ENCODE measurements at regions not wholly inside any gene's neighbourhood (a gene's known extent, or its start where the extent isn't known, plus 50 kb on each side); places are given as distances from the start of the nearest gene placed in this dataset.

DNA sequence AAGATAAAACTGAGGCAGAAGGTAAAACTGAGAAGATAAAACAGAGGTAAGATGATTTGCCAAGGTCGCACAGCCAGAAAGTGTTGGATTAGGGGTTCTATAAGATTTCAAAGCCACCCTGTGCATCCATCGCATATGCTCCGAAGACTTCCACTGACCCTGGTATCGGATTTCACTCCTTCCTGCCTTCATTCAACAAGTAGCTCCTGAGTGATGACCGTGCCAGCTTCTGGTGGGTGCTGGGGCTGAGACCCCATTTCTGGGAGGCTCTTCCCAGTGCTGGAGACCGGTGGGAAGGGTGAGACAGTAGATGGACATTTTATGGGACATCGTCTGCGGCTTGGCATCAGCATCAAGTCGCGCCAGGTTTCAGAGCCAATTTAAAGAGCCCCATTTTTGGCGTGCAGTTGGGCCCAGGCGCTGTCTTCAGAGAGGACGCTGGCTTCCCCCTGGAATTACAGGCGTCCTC, 53.7 kb upstream of the DAB2IP start:
- 25 to 35% methylated on average over 12 to 14 of the region's 14 CpGs for WGBS, 2 experiments (ENCODE audit: low coverage in 1 of 2, low lambda C conversion rate in 2 of 2, missing lambda C conversion rate in 2 of 2)
- H2AFZ ChIP-seq = peak overlapping the region; percentile 74
- H3K9ac ChIP-seq = no peak overlapping the region

DNA sequence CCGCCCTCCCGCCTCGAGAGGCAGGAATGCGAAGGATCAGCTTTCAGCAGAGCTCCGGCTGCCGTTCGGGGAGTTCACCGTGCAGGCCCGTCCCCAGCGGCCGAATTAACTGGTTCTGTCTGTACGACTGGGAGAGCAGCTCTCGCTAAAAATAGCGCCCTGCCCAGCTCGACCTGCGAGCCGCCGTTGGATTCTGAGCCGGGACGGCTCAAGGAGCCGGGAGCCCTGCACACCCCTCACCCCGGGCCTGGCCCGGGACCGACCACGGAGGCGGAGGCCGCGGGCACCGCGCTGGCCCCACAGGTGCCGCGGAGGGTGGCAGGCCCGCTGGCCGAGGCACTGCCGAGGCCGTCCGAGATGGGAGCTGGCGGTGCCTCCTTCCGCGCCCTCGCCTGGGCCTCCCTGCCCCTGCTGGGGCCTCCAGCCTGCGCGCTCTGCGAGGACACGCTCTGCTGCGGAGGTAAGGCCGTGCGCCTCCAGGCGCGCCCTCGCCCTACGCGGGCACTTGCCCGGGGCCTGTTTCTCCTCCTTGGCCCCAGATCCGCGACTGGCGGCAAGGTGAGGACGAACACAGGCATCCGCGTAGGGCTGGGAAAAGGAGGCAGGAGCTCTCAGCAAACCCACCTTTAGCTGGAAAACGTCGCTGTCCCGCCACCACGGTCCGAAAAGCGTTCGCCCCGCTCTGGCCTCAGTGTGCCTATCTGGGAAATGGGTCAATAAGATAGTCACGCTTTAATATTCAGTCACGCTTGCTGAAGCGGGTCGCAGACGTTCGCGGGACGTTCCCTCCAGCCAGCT, 53.1 kb upstream of the DAB2IP start:
- Histone ChIP-seq H3K9ac (no peak overlapping the region), H3K27ac (no peak overlapping the region), H3K9me3 (ENCODE audit: low read depth) (no peaks in the 10 kb centered on the region), H3K27me3 (replicated peaks; ENCODE audit: insufficient read depth) (peaks cover 10% of the 10 kb centered on the region; the same call in 1 of the 2 replicates), H3K36me3 (ENCODE audit: low read depth) (no peaks in the 10 kb centered on the region), H3K4me1 (ENCODE audit: insufficient read depth) (peaks cover 3% of the 10 kb centered on the region; the same call in 1 of the 2 replicates), H2AFZ (peak overlapping the region; percentile 74), H3K4me2 (ENCODE audit: unreplicated experiment) (peak overlapping the region; percentile 69), H3K9me2 (ENCODE audit: insufficient read depth) (no peaks in the 10 kb centered on the region), H3K4me3 (peak overlapping the region; percentile 73), H3K79me2 (ENCODE audit: insufficient read depth) (no peaks in the 10 kb centered on the region), H3F3A (ENCODE audit: insufficient read depth) (peaks cover 20% of the 10 kb centered on the region), H4K20me1 (ENCODE audit: insufficient read depth) (no peaks in the 10 kb centered on the region)
- in situ Hi-C loops (cut with MboI) = no loop called here
- peak; percentile 89 for DNase-seq
- 16 to 18% methylated on average over 61 to 64 of the region's 76 CpGs for WGBS, 2 experiments (ENCODE audit: low coverage in 1 of 2, low lambda C conversion rate in 2 of 2, missing lambda C conversion rate in 2 of 2)
- no peak for TF ChIP-seq EZH2 (IDR thresholded peaks at IDR 0.05; ENCODE audit: insufficient read depth, poor library complexity, severe bottlenecking)
- TF ChIP-seq EZH2phosphoT487 (IDR thresholded peaks at IDR 0.05; ENCODE audit: insufficient read depth, low read depth) = no peak

More for the DNA sequence above, 53.7 kb upstream of the DAB2IP start:
- no peaks in the 10 kb centered on the region for H3K79me2 ChIP-seq (ENCODE audit: insufficient read depth)
- no peaks in the 10 kb centered on the region for H3K36me3 ChIP-seq (ENCODE audit: low read depth)
- H3K4me2 ChIP-seq (ENCODE audit: unreplicated experiment) = peak overlapping the region; percentile 69
- H3K9me2 ChIP-seq (ENCODE audit: insufficient read depth) = no peaks in the 10 kb centered on the region
- DNase-seq = no peak
- H3K9me3 ChIP-seq (ENCODE audit: low read depth) = no peaks in the 10 kb centered on the region
- peaks cover 10% of the 10 kb centered on the region; the same call in 1 of the 2 replicates for H3K27me3 ChIP-seq (replicated peaks; ENCODE audit: insufficient read depth)
- peak overlapping the region; percentile 73; the same call in 1 of the 2 replicates for H3K4me3 ChIP-seq
- peaks cover 20% of the 10 kb centered on the region for H3F3A ChIP-seq (ENCODE audit: insufficient read depth)
- in situ Hi-C loops (cut with MboI) = no loop called here
- H4K20me1 ChIP-seq (ENCODE audit: insufficient read depth) = no peaks in the 10 kb centered on the region
- peaks cover 3% of the 10 kb centered on the region; the same call in 1 of the 2 replicates for H3K4me1 ChIP-seq (ENCODE audit: insufficient read depth)
- TF ChIP-seq EZH2 (IDR thresholded peaks at IDR 0.05; ENCODE audit: insufficient read depth, poor library complexity, severe bottlenecking) (no peak), EZH2phosphoT487 (IDR thresholded peaks at IDR 0.05; ENCODE audit: insufficient read depth, low read depth) (no peak)
- H3K27ac ChIP-seq = no peak overlapping the region

DNA sequence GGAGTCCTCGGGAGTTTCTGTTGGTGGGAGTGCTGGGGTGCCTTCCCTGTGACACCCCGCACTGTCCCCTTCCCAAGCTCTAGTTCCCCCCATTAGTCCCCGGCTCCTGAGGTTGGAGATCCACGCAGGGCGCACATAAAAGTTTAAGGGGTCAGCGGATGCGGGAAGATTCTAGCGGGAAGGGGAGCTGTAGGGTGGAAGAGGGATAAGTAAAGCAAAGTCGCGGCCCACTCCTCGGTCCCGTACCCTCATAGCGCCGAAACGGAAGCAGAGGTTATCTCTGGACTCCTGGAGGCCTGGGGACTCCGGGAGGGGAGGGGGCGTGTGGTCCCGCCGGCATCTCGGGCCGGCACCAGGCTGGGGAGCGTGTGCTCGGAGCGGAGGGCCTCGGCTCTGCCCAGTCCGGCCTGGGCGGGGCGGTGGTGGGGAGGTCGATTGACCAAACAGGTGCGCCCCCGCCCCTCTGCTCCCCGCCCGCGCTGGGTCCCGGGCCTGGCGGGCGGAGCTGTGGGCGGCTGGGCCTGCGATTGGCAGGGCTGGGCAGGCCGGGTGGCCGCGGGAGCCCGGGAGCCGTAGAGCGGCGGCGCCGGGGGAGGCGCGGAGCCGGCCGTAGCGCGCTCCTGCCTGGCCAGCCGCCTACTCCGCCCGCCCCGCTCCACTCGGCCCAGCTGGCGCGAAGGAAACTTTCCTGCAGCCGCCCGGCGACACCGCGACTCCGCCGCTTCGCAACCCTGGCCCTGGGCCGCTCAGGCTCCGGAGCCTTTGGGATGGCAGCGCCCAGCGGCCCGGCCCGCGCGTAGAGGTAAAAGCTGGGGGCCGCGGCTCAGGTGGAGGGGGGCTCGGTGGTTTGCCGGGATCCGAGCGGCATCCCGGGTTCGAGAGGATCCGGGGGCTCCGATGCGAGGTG, 52.2 kb upstream of the DAB2IP start:
- H3K4me2 ChIP-seq (ENCODE audit: unreplicated experiment) = peak overlapping the region; percentile 69
- H3K4me3 ChIP-seq = peak overlapping the region; percentile 73
- H3F3A ChIP-seq (ENCODE audit: insufficient read depth) = peaks cover 20% of the 10 kb centered on the region
- peak; percentile 63 for DNase-seq
- H3K9me2 ChIP-seq (ENCODE audit: insufficient read depth) = no peaks in the 10 kb centered on the region
- TF ChIP-seq EZH2phosphoT487 (IDR thresholded peaks at IDR 0.05; ENCODE audit: insufficient read depth, low read depth) (no peak), EZH2 (IDR thresholded peaks at IDR 0.05; ENCODE audit: insufficient read depth, poor library complexity, severe bottlenecking) (peak; percentile 51)
- in situ Hi-C loops (cut with MboI) = no loop called here
- H3K27ac ChIP-seq = no peak overlapping the region
- H3K36me3 ChIP-seq (ENCODE audit: low read depth) = no peaks in the 10 kb centered on the region
- H3K9me3 ChIP-seq (ENCODE audit: low read depth) = no peaks in the 10 kb centered on the region
- peaks cover 3% of the 10 kb centered on the region; the same call in 1 of the 2 replicates for H3K4me1 ChIP-seq (ENCODE audit: insufficient read depth)
- no peaks in the 10 kb centered on the region for H3K79me2 ChIP-seq (ENCODE audit: insufficient read depth)
- peak overlapping the region; percentile 74 for H2AFZ ChIP-seq
- H3K9ac ChIP-seq = peak overlapping the region; percentile 45; the same call in 1 of the 2 replicates
- no peaks in the 10 kb centered on the region for H4K20me1 ChIP-seq (ENCODE audit: insufficient read depth)
- 5% methylated on average over 72 to 76 of the region's 88 CpGs for WGBS, 2 experiments (ENCODE audit: low coverage in 1 of 2, low lambda C conversion rate in 2 of 2, missing lambda C conversion rate in 2 of 2)
- H3K27me3 ChIP-seq (replicated peaks; ENCODE audit: insufficient read depth) = peaks cover 10% of the 10 kb centered on the region; the same call in 1 of the 2 replicates

All from GM23248 (cell line).